Endothelial cell of umbilical vein (primary cell): ENCODE measurements at regions not wholly inside any gene's neighbourhood (a gene's known extent, or its start where the extent isn't known, plus 50 kb on each side); places are given as distances from the start of the nearest gene placed in this dataset.

Experiments
- BruUV-seq: library from RNA; stranded (reverse); fragments of 400-500 nt; replicated peaks from 2 replicates; lab custom pipeline; 2021; lab: Mats Ljungman, UMichigan
- CTCF ChIA-PET: fragments of 300-600, 350-600 bp; sonication (Branson Sonifier 250); formaldehyde crosslinking; loops from one replicate; lab custom pipeline; 2021; ENCODE audit warnings: antibody characterized with exemption, inconsistent platforms; lab: Charles Lee
- POLR2A ChIA-PET: fragments of 300-600, 350-600 bp; sonication (Branson Sonifier 250); formaldehyde crosslinking; loops from one replicate; lab custom pipeline; 2021; ENCODE audit warnings: antibody characterized with exemption, inconsistent platforms; lab: Charles Lee
- DNase-seq: peaks from one replicate; pipeline ENCODE4 v3.0.0-alpha.2; 2011; ENCODE audit warnings: low read depth, low spot score
- FAIRE-seq: peaks from 2 replicates; lab custom pipeline; 2011; peaks lifted over from hg19 to GRCh38; lab: Jason Lieb, UNC
- H2AFZ ChIP-seq: 2 replicates; pipeline ENCODE4 v1.6.0; 2012; ENCODE audit warnings: low read depth, low read length, control low read depth, inconsistent platforms
- H3K27ac ChIP-seq: 2 replicates; pipeline ENCODE4 v1.5.1; 2011; ENCODE audit warnings: low read depth, mild to moderate bottlenecking, control low read depth, low read length, moderate library complexity; ENCODE audit not compliant: insufficient read depth
- H3K27me3 ChIP-seq, 2 experiments: 2 replicates each; pipeline versions ENCODE4 v1.6.0 to v1.6.1; 2011; ENCODE audit warnings: low read length in 2 of 2, mixed read lengths in 1 of 2; ENCODE audit not compliant: control insufficient read depth in 2 of 2, insufficient read depth in 2 of 2
- H3K36me3 ChIP-seq, 2 experiments: 2 replicates in 1 of 2; 3 replicates in 1 of 2; pipeline ENCODE4 v1.5.1; 2011; ENCODE audit warnings: low read length in 2 of 2, mild to moderate bottlenecking in 1 of 2, moderate library complexity in 1 of 2; ENCODE audit not compliant: control insufficient read depth in 2 of 2, insufficient read depth in 2 of 2; ENCODE audit errors: extremely low read depth in 1 of 2
- H3K4me1 ChIP-seq: 3 replicates; pipeline ENCODE4 v1.5.1; 2011; ENCODE audit warnings: mild to moderate bottlenecking, low read length; ENCODE audit not compliant: control insufficient read depth, insufficient read depth; ENCODE audit errors: extremely low read depth
- H3K4me2 ChIP-seq: 2 replicates; pipeline ENCODE4 v1.6.1; 2011; ENCODE audit warnings: low read length, control low read depth, mixed read lengths; ENCODE audit not compliant: insufficient read depth
- H3K4me3 ChIP-seq, 3 experiments: fragments of 200-600 bp in 1 of 3; sonication (generic), shearing (Covaris generic) in 1 of 3; replicated peaks in 1 of 3; 2 replicates each; pipeline ENCODE4 v1.5.1; 2011 to 2016; ENCODE audit warnings: control low read depth in 3 of 3, low read length in 3 of 3, mild to moderate bottlenecking in 2 of 3, inconsistent platforms in 1 of 3, low read depth in 1 of 3, moderate library complexity in 1 of 3; ENCODE audit not compliant: insufficient read depth in 1 of 3
- H3K79me2 ChIP-seq: 2 replicates; pipeline ENCODE4 v1.6.0; 2012; ENCODE audit warnings: low read length, inconsistent platforms; ENCODE audit not compliant: control insufficient read depth, insufficient read depth
- H3K9ac ChIP-seq: replicated peaks from 2 replicates; pipeline ENCODE3; 2011; ENCODE audit warnings: low read length, control low read depth; ENCODE audit not compliant: insufficient read depth; ENCODE audit errors: extremely low read depth
- H3K9me1 ChIP-seq: replicated peaks from 3 replicates; pipeline ENCODE4 v1.6.0; 2011; ENCODE audit warnings: mild to moderate bottlenecking, low read length; ENCODE audit not compliant: control insufficient read depth, insufficient read depth; ENCODE audit errors: extremely low read depth
- H3K9me3 ChIP-seq: replicated peaks from 2 replicates; pipeline ENCODE4 v1.5.1; 2012; ENCODE audit warnings: low read length, inconsistent platforms; ENCODE audit not compliant: control insufficient read depth, insufficient read depth
- H4K20me1 ChIP-seq: replicated peaks from 2 replicates; pipeline ENCODE3; 2011; ENCODE audit warnings: mild to moderate bottlenecking, low read length; ENCODE audit not compliant: control insufficient read depth, insufficient read depth; ENCODE audit errors: extremely low read depth
- CTCF ChIP-seq, 2 donors: IDR thresholded peaks; 1 replicate in 1 of 2; 2 replicates in 1 of 2; pipeline ENCODE4 v1.5.1; 2011; ENCODE audit warnings: low read length in 2 of 2, mild to moderate bottlenecking in 2 of 2, moderate library complexity in 2 of 2, control low read depth in 1 of 2, inconsistent platforms in 1 of 2, low read depth in 1 of 2; ENCODE audit not compliant: insufficient read depth in 1 of 2; ENCODE audit errors: extremely low read depth in 1 of 2
- EZH2 ChIP-seq: IDR thresholded peaks from 2 replicates; pipeline ENCODE4 v1.6.1; 2012; ENCODE audit warnings: borderline replicate concordance, low read depth, mild to moderate bottlenecking, moderate library complexity, low read length, inconsistent platforms; ENCODE audit not compliant: severe bottlenecking
- FOS ChIP-seq: IDR thresholded peaks from 2 replicates; pipeline ENCODE4 v1.6.1; 2011; ENCODE audit warnings: mild to moderate bottlenecking, low read length, moderate library complexity, borderline replicate concordance; ENCODE audit not compliant: insufficient read depth
- GATA2 ChIP-seq: IDR thresholded peaks from 2 replicates; pipeline ENCODE4 v1.7.0; 2011; ENCODE audit warnings: low read depth, mild to moderate bottlenecking, moderate library complexity, mixed read lengths, low read length; ENCODE audit not compliant: insufficient read length, insufficient read depth
- JUN ChIP-seq: IDR thresholded peaks from 2 replicates; pipeline ENCODE4 v1.6.1; 2011; ENCODE audit warnings: borderline replicate concordance, low read depth; ENCODE audit not compliant: insufficient read length, insufficient read depth
- MAX ChIP-seq: IDR thresholded peaks from 2 replicates; pipeline ENCODE4 v1.6.1; 2011; ENCODE audit not compliant: insufficient read depth, insufficient read length
- MYC ChIP-seq: IDR thresholded peaks from one replicate; pipeline ENCODE4 v1.6.1; 2011; ENCODE audit warnings: mild to moderate bottlenecking, low read depth, low read length
- POLR2A ChIP-seq: IDR thresholded peaks from 2 replicates; pipeline ENCODE4 v1.6.1; 2012; ENCODE audit warnings: low read depth, mild to moderate bottlenecking, control low read depth, low read length
- POLR2AphosphoS5 ChIP-seq: IDR thresholded peaks from 2 replicates; pipeline ENCODE4 v1.6.1; 2012; ENCODE audit warnings: low read depth, mild to moderate bottlenecking, control low read depth, low read length, moderate library complexity; ENCODE audit not compliant: insufficient read depth
- dilution Hi-C: fragments of 300-500 bp; cut with MboI; formaldehyde crosslinking; loops from one replicate; pipeline ENCODE4 v1.15.0; 2019; ENCODE audit warnings: low sequenced_read_pairs; ENCODE audit not compliant: extremely low pct_ligation_motif_present
- intact Hi-C: fragments of 100-400 bp; cut with micrococcal nuclease; formaldehyde crosslinking; loops from one replicate; pipeline ENCODE4 v1.10.0; 2022

DNA sequence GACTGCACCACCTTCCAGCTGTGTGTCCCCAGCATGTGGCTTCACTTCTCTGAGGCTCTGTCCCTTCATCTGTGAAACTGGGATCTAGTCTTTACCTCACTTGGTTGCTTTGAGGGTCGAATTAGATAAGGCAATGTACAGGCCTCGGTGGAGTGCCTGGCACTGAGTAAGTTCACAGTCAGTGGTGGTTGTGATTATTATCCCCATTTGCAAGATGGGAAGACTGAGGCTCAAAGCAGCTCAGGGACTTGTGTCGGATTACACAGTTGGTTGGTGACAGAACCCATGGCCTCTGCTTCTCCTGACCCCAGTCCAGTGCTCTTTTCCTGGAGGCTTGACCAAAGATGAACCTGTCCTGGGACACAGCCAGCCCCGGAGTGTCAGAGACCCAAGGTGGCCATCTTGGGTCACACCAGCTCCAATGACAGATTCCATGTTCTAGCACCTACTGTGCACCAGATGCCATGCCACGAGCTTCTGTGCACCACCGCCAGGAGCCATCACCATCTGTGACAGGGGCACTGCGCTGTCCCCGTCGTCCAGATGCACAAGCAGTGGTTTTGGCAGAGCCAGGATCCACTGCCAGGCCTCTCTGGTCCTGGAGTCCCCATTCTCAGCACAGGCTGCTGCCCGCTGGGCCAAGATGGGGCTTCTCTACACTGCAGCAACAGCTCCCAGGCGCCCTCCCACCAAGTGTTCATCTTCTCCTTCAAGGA is 60.5 kb downstream of the IGLL1 start:
- Histone ChIP-seq H3K79me2 (no peaks in the 10 kb centered on the region), H3K9me3 (no peaks in the 10 kb centered on the region), H3K4me1 (peaks cover 23% of the 10 kb centered on the region), H3K27ac (no peak overlapping the region), H3K9ac (no peak overlapping the region), H3K9me1 (no peaks in the 10 kb centered on the region), H3K27me3 (no peaks in the 10 kb centered on the region), H3K36me3 (no peaks in the 10 kb centered on the region), H3K4me3 (no peak overlapping the region), H2AFZ (no peak overlapping the region), H3K4me2 (no peak overlapping the region), H4K20me1 (no peaks in the 10 kb centered on the region)
- intact Hi-C loops (loop anchor here (2.0 to 5.0 kb wide), 3 partner anchors 19 to 212 kb away; no protein-coding TSS in a partner anchor), dilution Hi-C loops (no loop called here)
- no peak for FAIRE-seq
- TF ChIP-seq POLR2A (no peak), MYC (no peak), CTCF (IDR thresholded peaks at IDR 0.05; ENCODE audit: extremely low read depth in 1 of 2, insufficient read depth in 1 of 2, low read depth in 1 of 2, low read length in 2 of 2) (no peak), FOS (no peak), MAX (no peak), POLR2AphosphoS5 (no peak), EZH2 (no peak), GATA2 (no peak), JUN (no peak)
- no peak for DNase-seq
- ChIA-PET CTCF (no interaction called here), POLR2A (no interaction called here)
- no TSS peak for BruUV-seq
